ENCODE measurements at regions not wholly inside any gene's neighbourhood (a gene's known extent, or its start where the extent isn't known, plus 50 kb on each side); places are given as distances from the start of the nearest gene placed in this dataset. TPM values are rescaled to one million over a fixed set of nuclear protein-coding genes. Genes with fewer than 3 reads are reported as not detected.
"Not testable (repeated sequence)": the region's sequence is repeated elsewhere in the genome, so short reads cannot be mapped to it uniquely, and the experiment has no call there.

DNA sequence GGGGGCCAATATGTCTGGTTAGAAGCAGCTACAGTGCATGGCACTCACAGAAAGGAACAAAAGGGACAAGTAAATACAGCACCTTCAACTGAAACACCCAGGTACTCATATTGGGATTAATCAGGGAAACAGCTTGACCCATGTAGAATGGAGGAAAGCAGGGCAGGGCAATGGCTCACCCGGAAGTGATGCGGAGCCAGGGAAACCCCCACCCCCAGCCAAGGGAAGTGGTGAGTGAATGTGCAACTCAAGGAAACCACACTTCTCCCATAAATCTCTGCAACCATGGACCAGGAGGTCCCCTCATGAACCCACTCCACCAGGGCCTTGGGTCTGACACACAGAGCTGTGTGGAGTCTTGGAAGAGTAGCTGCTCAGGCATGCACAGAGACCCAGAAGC, 117.1 kb downstream of the MTHFS start:
- Histone ChIP-seq H3K4me3 (ENCODE audit: low read length in 2 of 2) (no peak overlapping the region), H2AFZ (ENCODE audit: low read length) (no peak overlapping the region), H3K27me3 (ENCODE audit: control insufficient read depth in 3 of 3, insufficient read depth in 3 of 3, low read depth in 1 of 3, low read length in 3 of 3) (no peaks in the 10 kb centered on the region), H3K4ac (ENCODE audit: low read length) (no peak overlapping the region), H3K9me3 (replicated peaks in 1 of 2; ENCODE audit: control insufficient read depth in 2 of 2, insufficient read depth in 1 of 2, low read depth in 1 of 2, low read length in 2 of 2) (peaks cover 2 to 9% of the 10 kb centered on the region in 2 donors), H2BK15ac (ENCODE audit: low read length) (no peak overlapping the region), H2BK5ac (ENCODE audit: low read length) (no peak overlapping the region), H2AK5ac (ENCODE audit: low read depth, low read length) (no peak overlapping the region), H2BK12ac (ENCODE audit: low read length) (no peak overlapping the region), H3K9ac (ENCODE audit: low read depth, low read length, poor library complexity) (no peak overlapping the region), H4K8ac (ENCODE audit: low read depth, low read length) (no peak overlapping the region), H3K23ac (ENCODE audit: low read depth, low read length, poor library complexity) (no peak overlapping the region), H3K18ac (ENCODE audit: low read length) (no peak overlapping the region), H2BK120ac (ENCODE audit: low read depth, low read length) (no peak overlapping the region), H3K36me3 (replicated peaks in 1 of 2; ENCODE audit: control insufficient read depth in 2 of 2, insufficient read depth in 2 of 2, low read length in 2 of 2) (no peaks in the 10 kb centered on the region), H3K4me1 (ENCODE audit: control insufficient read depth in 2 of 2, insufficient read depth in 1 of 2, low read depth in 1 of 2, low read length in 2 of 2) (no peaks in the 10 kb centered on the region), H4K91ac (ENCODE audit: low read depth, low read length, poor library complexity) (no peak overlapping the region), H3K79me1 (ENCODE audit: low read depth, low read length) (no peaks in the 10 kb centered on the region), H3K27ac (replicated peaks; ENCODE audit: low read length) (no peak overlapping the region), H3K4me2 (ENCODE audit: insufficient read depth, low read length, poor library complexity, severe bottlenecking) (no peak overlapping the region), H3K14ac (ENCODE audit: low read length) (no peak overlapping the region)
- no CpG with 5 or more reads among the region's 2 CpGs for WGBS, 2 donors (ENCODE audit: extremely low coverage in 2 of 2, insufficient read length in 2 of 2, insufficient replicate concordance in 1 of 2)
- DNase-seq (ENCODE audit: low spot score), result no peak

DNA sequence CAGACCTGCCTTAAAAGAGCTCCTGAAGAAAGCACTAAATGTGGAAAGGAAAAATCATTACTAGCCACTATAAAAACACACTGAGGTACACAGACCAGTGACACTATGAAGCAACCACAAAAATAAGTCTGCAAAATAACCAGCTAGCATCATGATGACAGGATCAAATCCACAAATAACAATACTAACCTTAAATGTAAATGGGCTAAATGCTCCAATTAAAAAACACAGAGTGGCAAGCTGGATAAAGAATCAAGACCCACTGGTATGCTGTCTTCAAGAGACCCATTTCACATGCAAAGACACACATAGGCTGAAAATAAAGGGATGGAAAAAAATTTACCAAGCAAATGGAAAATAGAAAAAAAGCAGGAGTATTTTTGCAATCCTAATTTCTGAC, 114.5 kb downstream of the MTHFS start:
- not testable (repeated sequence) for H2BK5ac ChIP-seq (ENCODE audit: low read length); H2BK15ac ChIP-seq (ENCODE audit: low read length); H2BK120ac ChIP-seq (ENCODE audit: low read depth, low read length); H3K9me3 ChIP-seq (replicated peaks in 1 of 2; ENCODE audit: control insufficient read depth in 2 of 2, insufficient read depth in 1 of 2, low read depth in 1 of 2, low read length in 2 of 2); H3K4ac ChIP-seq (ENCODE audit: low read length); H3K23ac ChIP-seq (ENCODE audit: low read depth, low read length, poor library complexity); H4K91ac ChIP-seq (ENCODE audit: low read depth, low read length, poor library complexity); H3K27me3 ChIP-seq (ENCODE audit: control insufficient read depth in 3 of 3, insufficient read depth in 3 of 3, low read depth in 1 of 3, low read length in 3 of 3); H3K4me2 ChIP-seq (ENCODE audit: insufficient read depth, low read length, poor library complexity, severe bottlenecking); DNase-seq (ENCODE audit: low spot score); H3K18ac ChIP-seq (ENCODE audit: low read length); H3K14ac ChIP-seq (ENCODE audit: low read length); H2AFZ ChIP-seq (ENCODE audit: low read length); H3K36me3 ChIP-seq (replicated peaks in 1 of 2; ENCODE audit: control insufficient read depth in 2 of 2, insufficient read depth in 2 of 2, low read length in 2 of 2); H3K27ac ChIP-seq (replicated peaks; ENCODE audit: low read length); H3K4me3 ChIP-seq (ENCODE audit: low read length in 2 of 2); H2AK5ac ChIP-seq (ENCODE audit: low read depth, low read length); H4K8ac ChIP-seq (ENCODE audit: low read depth, low read length); H3K79me1 ChIP-seq (ENCODE audit: low read depth, low read length); H2BK12ac ChIP-seq (ENCODE audit: low read length); H3K4me1 ChIP-seq (ENCODE audit: control insufficient read depth in 2 of 2, insufficient read depth in 1 of 2, low read depth in 1 of 2, low read length in 2 of 2); H3K9ac ChIP-seq (ENCODE audit: low read depth, low read length, poor library complexity)

Small RNA genes in the stretch of these regions (small RNA-seq; reads per million reads assigned to genes)
- not detected for gene AC026826.2 (ENCODE audit: insufficient read depth)
- gene AC026826.3 (ENCODE audit: insufficient read depth), result not detected
